ENCODE measurements at regions not wholly inside any gene's neighbourhood (a gene's known extent, or its start where the extent isn't known, plus 50 kb on each side); places are given as distances from the start of the nearest gene placed in this dataset.

DNA sequence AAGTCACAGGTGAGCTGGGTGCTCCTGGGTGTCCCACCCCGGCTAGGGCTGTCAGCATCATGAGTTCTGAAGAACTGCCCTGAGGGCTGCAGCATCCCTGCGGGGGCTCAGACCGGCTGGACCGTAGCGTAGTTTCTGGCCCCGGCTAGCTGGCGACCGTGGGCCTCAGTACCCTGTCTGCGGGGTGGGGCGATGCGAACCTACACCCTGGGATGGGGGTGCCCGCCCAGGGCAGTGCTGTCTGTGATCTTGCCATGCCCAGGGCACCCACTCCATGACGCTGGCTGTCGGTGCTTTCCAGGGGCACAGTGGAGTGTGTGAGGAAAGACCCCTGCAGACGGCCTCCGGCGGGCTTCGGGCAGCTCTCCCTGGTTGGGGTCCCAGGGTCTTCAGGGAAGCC is 66.5 kb upstream of the IRX4 start:
- TF ChIP-seq POLR2A (IDR thresholded peaks at IDR 0.05; ENCODE audit: low read length), result no peak
- no peak for TF ChIP-seq GATA1 (IDR thresholded peaks at IDR 0.05; ENCODE audit: low read depth, low read length)
